H1 (cell line): ENCODE measurements at regions not wholly inside any gene's neighbourhood (a gene's known extent, or its start where the extent isn't known, plus 50 kb on each side); places are given as distances from the start of the nearest gene placed in this dataset.

Experiments used
- CHD7 ChIP-seq: fragments of 300-600 bp; sonication (generic); IDR thresholded peaks from 2 replicates; pipeline ENCODE4 v1.7.1; 2012; ENCODE audit warnings: low read length, moderate library complexity, mild to moderate bottlenecking, inconsistent platforms; ENCODE audit not compliant: insufficient replicate concordance
- RNF2 ChIP-seq: fragments of 200-900, 300-1000 bp; sonication (generic); IDR thresholded peaks from 2 replicates; pipeline ENCODE4 v1.7.1; 2016; ENCODE audit warnings: borderline replicate concordance, low read depth, mild to moderate bottlenecking, antibody characterized with exemption, low read length; ENCODE audit not compliant: poor library complexity, severe bottlenecking; ENCODE audit errors: missing control alignments

DNA sequence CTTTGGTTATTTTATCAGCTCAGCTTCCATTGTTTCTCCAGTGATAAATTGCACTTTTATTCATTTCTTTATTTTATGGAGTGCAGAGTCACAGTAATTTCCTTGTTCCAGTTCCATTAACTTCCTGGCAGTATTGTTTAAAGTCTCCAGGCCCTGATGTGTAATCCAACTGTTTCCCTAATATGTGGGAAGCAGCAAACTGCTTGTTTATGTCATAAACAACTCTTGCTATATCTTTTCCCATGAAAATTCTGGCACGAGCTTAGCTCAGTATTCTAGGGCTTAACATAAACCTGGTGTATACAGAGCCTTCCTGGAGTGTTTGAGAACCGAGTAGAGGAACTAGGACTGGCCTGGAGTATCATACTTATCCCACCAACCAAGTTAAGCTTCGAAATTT lies 83.5 kb upstream of the ARGLU1 start (continued):
- TF ChIP-seq CHD7 (no peak), RNF2 (no peak)
- TF ChIP-seq, all 59 proteins: peak for 0
